GM21786 (cell line): ENCODE measurements at regions not wholly inside any gene's neighbourhood (a gene's known extent, or its start where the extent isn't known, plus 50 kb on each side); places are given as distances from the start of the nearest gene placed in this dataset.

Experiments used
- ATAC-seq: cut with Tn5 transposase; IDR thresholded peaks from one replicate; pipeline ENCODE4 v1.9.1; 2021; ENCODE audit not compliant: unreplicated experiment

- ATAC-seq: no peak
Measured at GRCh38 chr2:223222397-223222796, 170.4 kb downstream of the KCNE4 start.

GRCh38 chr2:223223156-223223555 is 171.2 kb downstream of the KCNE4 start:
- no peak for ATAC-seq

GRCh38 chr2:223225266-223225665 is 173.3 kb downstream of the KCNE4 start:
- ATAC-seq: no peak

GRCh38 chr2:223226264-223226663 is 174.3 kb downstream of the KCNE4 start:
- ATAC-seq: no peak

GRCh38 chr2:223227338-223227737 is 175.3 kb downstream of the KCNE4 start:
- no peak for ATAC-seq

- no peak for ATAC-seq
Measured at GRCh38 chr2:223228871-223229270, 176.9 kb downstream of the KCNE4 start.

GRCh38 chr2:223230352-223230751 is 178.4 kb downstream of the KCNE4 start:
- no peak for ATAC-seq

GRCh38 chr2:223232285-223232684 is 180.3 kb downstream of the KCNE4 start:
- no peak for ATAC-seq

GRCh38 chr2:223232896-223233295 is 180.9 kb downstream of the KCNE4 start:
- ATAC-seq: no peak

GRCh38 chr2:223235986-223236385 is 184.0 kb downstream of the KCNE4 start:
- ATAC-seq: no peak

GRCh38 chr2:223238301-223238700 is 186.3 kb downstream of the KCNE4 start:
- no peak for ATAC-seq

- ATAC-seq: no peak
Measured at GRCh38 chr2:223243233-223243632, 191.2 kb downstream of the KCNE4 start.

GRCh38 chr2:223247136-223247535 is 195.1 kb downstream of the KCNE4 start:
- no peak for ATAC-seq

- ATAC-seq: no peak
Measured at GRCh38 chr2:223251656-223252229, 199.8 kb downstream of the KCNE4 start.

GRCh38 chr2:223260681-223261080 is 208.7 kb downstream of the KCNE4 start:
- ATAC-seq: no peak

GRCh38 chr2:223262946-223263345 is 211.0 kb downstream of the KCNE4 start:
- no peak for ATAC-seq

GRCh38 chr2:223264541-223265193 is 212.7 kb downstream of the KCNE4 start:
- ATAC-seq: no peak

GRCh38 chr2:223267160-223267951 is 215.4 kb downstream of the KCNE4 start:
- no peak for ATAC-seq

- no peak for ATAC-seq
Measured at GRCh38 chr2:223269386-223269785, 217.4 kb downstream of the KCNE4 start.

GRCh38 chr2:223270548-223270947 is 218.6 kb downstream of the KCNE4 start:
- no peak for ATAC-seq

- no peak for ATAC-seq
Measured at GRCh38 chr2:223273995-223274394, 222.0 kb downstream of the KCNE4 start.

GRCh38 chr2:223282221-223282620 is 230.2 kb downstream of the KCNE4 start:
- no peak for ATAC-seq
